ENCODE measurements at regions not wholly inside any gene's neighbourhood (a gene's known extent, or its start where the extent isn't known, plus 50 kb on each side); places are given as distances from the start of the nearest gene placed in this dataset.
"Not testable (repeated sequence)": the region's sequence is repeated elsewhere in the genome, so short reads cannot be mapped to it uniquely, and the experiment has no call there.

DNA sequence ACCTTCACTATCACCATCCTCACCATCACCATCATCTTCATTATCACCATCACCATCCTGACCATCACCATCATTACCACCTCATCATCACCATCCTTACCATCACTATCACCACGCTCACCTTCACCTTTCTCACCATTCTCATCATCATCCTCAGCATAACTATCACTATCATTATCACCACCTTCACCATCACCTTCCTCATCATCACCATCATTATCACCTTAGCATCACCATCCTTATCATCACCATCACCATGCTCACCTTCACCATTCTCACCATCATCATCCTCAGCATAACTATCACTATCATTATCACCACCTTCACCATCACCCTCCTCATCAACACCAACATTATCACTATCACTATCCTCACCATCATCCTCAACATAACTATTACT lies 397.8 kb upstream of the ZNF337 start:
- H3K9me3 Mint-ChIP-seq, H3K27me3 Mint-ChIP-seq, DNase-seq, H3K4me1 Mint-ChIP-seq, H3K36me3 Mint-ChIP-seq, H3K4me3 Mint-ChIP-seq, H3K27ac Mint-ChIP-seq: not testable (repeated sequence)

- H3K4me3 Mint-ChIP-seq, H3K27ac Mint-ChIP-seq: not testable (repeated sequence)
Observed at GRCh38 chr20:26091921-26092320, 395.3 kb upstream of the ZNF337 start.

GRCh38 chr20:26086195-26086594 lies 389.5 kb upstream of the ZNF337 start:
- H3K4me1 Mint-ChIP-seq, DNase-seq, H3K4me3 Mint-ChIP-seq, H3K9me3 Mint-ChIP-seq, H3K27ac Mint-ChIP-seq, H3K36me3 Mint-ChIP-seq, H3K27me3 Mint-ChIP-seq: not testable (repeated sequence)

More at GRCh38 chr20:26091921-26092320, 395.3 kb upstream of the ZNF337 start:
- not testable (repeated sequence) for H3K27me3 Mint-ChIP-seq, H3K36me3 Mint-ChIP-seq, H3K9me3 Mint-ChIP-seq, DNase-seq, H3K4me1 Mint-ChIP-seq

DNA sequence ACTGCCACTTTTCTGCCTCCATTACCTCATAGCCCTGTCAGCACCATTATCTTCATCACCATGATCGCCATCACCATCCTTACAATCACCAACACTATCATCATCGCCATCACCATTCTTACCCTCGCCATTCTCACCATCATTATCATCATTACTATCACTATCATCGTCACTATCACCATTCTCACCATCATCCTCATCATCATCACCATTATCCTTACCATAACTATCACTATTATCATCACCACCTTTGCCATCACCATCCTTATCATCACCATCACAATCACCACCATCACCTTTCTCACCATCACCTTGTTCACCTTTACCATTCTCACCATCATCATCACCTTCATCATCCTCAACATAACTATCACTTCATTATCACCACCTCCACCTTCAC lies 377.3 kb upstream of the ZNF337 start:
- not testable (repeated sequence) for H3K36me3 Mint-ChIP-seq, H3K9me3 Mint-ChIP-seq, H3K4me3 Mint-ChIP-seq, H3K4me1 Mint-ChIP-seq, H3K27me3 Mint-ChIP-seq, DNase-seq, H3K27ac Mint-ChIP-seq

DNA sequence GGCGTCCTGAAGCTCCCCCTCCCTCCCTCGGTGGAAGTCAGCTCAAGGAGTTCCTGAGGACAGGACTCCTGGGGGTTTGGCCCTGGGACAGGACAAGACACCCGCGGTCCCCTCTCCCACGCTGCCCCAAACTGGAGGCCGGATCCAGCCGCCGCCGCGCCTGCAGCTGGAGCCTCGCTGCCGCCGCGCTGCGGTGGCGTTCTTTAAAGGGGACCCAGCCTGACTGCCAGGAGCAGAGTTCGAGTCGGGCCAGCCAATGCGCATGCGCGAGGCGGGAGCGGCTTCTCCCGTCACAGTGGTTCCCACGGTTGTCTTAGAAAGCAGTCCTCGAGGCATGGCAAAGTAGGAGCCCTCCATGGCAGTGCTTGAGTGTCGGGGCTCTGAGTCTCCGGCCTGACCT lies 362.7 kb upstream of the ZNF337 start:
- not testable (repeated sequence) for DNase-seq, H3K4me1 Mint-ChIP-seq, H3K27me3 Mint-ChIP-seq, H3K4me3 Mint-ChIP-seq, H3K36me3 Mint-ChIP-seq, H3K9me3 Mint-ChIP-seq, H3K27ac Mint-ChIP-seq

- H3K36me3 Mint-ChIP-seq, H3K27me3 Mint-ChIP-seq, DNase-seq, H3K4me3 Mint-ChIP-seq, H3K4me1 Mint-ChIP-seq, H3K9me3 Mint-ChIP-seq, H3K27ac Mint-ChIP-seq: not testable (repeated sequence)
Observed at GRCh38 chr20:26058446-26058845, 361.8 kb upstream of the ZNF337 start.

- DNase-seq, H3K9me3 Mint-ChIP-seq, H3K27me3 Mint-ChIP-seq, H3K36me3 Mint-ChIP-seq, H3K4me3 Mint-ChIP-seq, H3K27ac Mint-ChIP-seq, H3K4me1 Mint-ChIP-seq: not testable (repeated sequence)
Observed at GRCh38 chr20:26057135-26057752, 360.6 kb upstream of the ZNF337 start.

GRCh38 chr20:26025792-26026191 lies 329.1 kb upstream of the ZNF337 start:
- not testable (repeated sequence) for H3K36me3 Mint-ChIP-seq, H3K27ac Mint-ChIP-seq, H3K9me3 Mint-ChIP-seq, H3K27me3 Mint-ChIP-seq, DNase-seq, H3K4me3 Mint-ChIP-seq, H3K4me1 Mint-ChIP-seq

- H3K36me3 Mint-ChIP-seq, DNase-seq, H3K27me3 Mint-ChIP-seq, H3K27ac Mint-ChIP-seq, H3K4me1 Mint-ChIP-seq, H3K9me3 Mint-ChIP-seq: not testable (repeated sequence)
- H3K4me3 Mint-ChIP-seq: peak overlapping the region; percentile 94
Observed at GRCh38 chr20:26010942-26011276, 314.3 kb upstream of the ZNF337 start.

- Mint-ChIP-seq H3K4me3 (peak overlapping the region; percentile 94), H3K27ac (peak overlapping the region; percentile 87)
- H3K9me3 Mint-ChIP-seq, H3K4me1 Mint-ChIP-seq, H3K27me3 Mint-ChIP-seq, DNase-seq, H3K36me3 Mint-ChIP-seq: not testable (repeated sequence)
Observed at GRCh38 chr20:26010224-26010941, 313.7 kb upstream of the ZNF337 start.

DNA sequence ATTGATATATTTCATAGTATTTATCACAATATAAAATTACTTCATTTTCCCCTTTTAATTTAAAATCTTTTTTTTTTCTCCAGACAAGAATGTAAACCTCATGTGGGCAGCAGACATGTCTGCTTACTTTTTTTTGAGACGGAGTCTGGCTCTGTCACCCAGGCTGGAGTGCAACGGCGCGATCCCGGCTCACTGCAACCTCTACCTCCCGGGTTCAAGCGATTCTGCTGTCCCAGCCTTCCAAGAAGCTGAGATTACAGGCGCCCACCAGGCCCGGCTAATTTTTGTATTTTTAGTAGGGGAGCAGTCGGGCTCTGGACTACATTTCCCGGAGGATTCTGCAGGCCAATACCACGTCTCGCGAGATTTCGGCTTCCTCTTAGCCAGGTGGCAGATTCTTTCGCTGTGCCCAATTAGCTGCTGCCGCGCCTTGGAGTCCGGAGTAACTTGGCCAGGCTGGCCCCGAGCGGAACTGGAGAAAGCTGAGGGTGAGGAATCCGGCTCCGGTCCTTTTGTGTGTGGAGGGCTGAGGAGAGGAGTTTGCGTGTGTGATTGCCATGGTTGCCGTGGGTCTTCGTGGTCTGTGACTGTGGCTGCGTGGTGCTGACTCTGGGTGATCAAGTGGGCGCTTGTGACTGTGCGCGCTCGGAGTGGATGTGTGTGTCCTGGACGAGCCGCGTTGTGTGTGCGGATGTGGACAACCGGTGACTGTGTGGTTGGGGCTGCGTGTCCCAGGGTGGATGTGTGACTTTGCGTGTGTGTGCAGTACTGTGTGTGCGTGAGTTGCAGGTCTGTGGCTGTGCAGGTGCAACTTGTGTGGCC lies 313.0 kb upstream of the ZNF337 start:
- DNase-seq: peak; percentile 73
- H3K36me3 Mint-ChIP-seq, H3K4me1 Mint-ChIP-seq, H3K27me3 Mint-ChIP-seq, H3K9me3 Mint-ChIP-seq: not testable (repeated sequence)
- peak overlapping the region; percentile 94 for H3K4me3 Mint-ChIP-seq
- peak overlapping the region; percentile 87 for H3K27ac Mint-ChIP-seq

GRCh38 chr20:26008026-26008425 lies 311.4 kb upstream of the ZNF337 start:
- H3K27me3 Mint-ChIP-seq, H3K9me3 Mint-ChIP-seq, H3K36me3 Mint-ChIP-seq, H3K4me1 Mint-ChIP-seq, H3K4me3 Mint-ChIP-seq, DNase-seq, H3K27ac Mint-ChIP-seq: not testable (repeated sequence)

DNA sequence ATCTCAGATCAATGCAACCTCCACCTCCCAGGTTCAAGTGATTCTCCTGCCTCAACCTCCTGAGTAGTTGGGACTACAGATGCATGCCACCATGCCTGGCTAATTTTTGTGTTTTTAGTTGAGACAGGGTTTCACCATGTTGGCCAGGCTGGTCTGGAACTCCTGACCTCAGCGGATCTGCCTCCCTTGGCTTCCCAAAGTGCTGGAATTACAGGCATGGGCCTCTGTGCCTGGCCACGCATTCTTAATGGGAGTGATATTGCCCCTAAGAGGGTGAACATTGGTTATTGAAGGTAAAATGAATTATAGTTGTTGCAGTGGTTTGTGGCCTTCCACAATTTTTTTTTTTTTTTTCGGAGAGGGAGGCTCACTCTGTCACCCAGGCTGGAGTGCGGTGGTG lies 309.5 kb upstream of the ZNF337 start:
- H3K9me3 Mint-ChIP-seq, H3K4me3 Mint-ChIP-seq, DNase-seq, H3K4me1 Mint-ChIP-seq, H3K27ac Mint-ChIP-seq, H3K27me3 Mint-ChIP-seq, H3K36me3 Mint-ChIP-seq: not testable (repeated sequence)

- not testable (repeated sequence) for H3K27me3 Mint-ChIP-seq, H3K4me3 Mint-ChIP-seq, H3K9me3 Mint-ChIP-seq, H3K27ac Mint-ChIP-seq, H3K36me3 Mint-ChIP-seq, DNase-seq, H3K4me1 Mint-ChIP-seq
Observed at GRCh38 chr20:26003959-26004358, 307.3 kb upstream of the ZNF337 start.

- not testable (repeated sequence) for H3K9me3 Mint-ChIP-seq, H3K4me3 Mint-ChIP-seq, H3K27ac Mint-ChIP-seq, H3K27me3 Mint-ChIP-seq, H3K4me1 Mint-ChIP-seq, DNase-seq, H3K36me3 Mint-ChIP-seq
Observed at GRCh38 chr20:25997367-25998038, 300.9 kb upstream of the ZNF337 start.
